GM04504 (cell line): ENCODE measurements at regions not wholly inside any gene's neighbourhood (a gene's known extent, or its start where the extent isn't known, plus 50 kb on each side); places are given as distances from the start of the nearest gene placed in this dataset.
"Not testable (repeated sequence)": the region's sequence is repeated elsewhere in the genome, so short reads cannot be mapped to it uniquely, and the experiment has no call there.

Experiments used
- DNase-seq: peaks from one replicate; pipeline ENCODE4 v3.0.0-alpha.2; 2012; ENCODE audit warnings: low read depth

DNA sequence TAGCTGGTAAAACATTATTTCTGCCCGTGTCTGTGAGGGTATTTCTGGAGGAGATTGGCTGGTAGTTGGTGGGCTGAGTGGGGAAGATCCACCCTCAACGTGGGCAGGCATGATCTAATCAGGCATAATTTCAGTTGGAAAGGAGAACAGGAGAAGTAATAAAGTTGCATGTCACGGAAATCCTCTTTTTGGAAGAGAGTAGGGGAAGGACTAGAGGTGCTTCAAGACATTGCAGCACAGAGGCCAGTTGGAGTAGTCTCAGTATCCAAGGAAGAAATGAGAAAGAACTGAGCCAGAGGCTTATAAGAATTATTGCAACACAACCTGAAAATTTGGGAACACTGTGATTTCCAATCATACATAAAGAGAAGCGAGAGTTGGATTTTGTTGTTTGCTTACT, 1155.1 kb downstream of the FAM181B start:
- DNase-seq = no peak

DNA sequence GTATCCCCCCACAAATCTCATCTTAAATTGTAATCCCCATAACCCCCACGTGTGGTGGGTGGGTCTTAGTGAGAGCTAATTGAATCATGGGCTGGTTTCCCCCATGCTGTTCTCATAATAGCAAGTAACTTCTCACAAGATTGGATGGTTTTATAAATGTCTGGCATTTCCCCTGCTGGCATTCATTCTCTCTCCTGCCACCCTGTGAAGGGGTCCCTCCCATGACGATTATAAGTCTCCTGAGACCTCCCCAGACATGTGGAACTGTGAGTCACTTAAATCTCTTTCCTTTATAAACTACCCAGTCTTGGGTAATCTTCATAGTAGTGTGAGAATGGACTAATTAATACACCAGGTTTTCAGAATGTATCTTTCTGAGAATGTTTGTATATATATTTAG, 1159.4 kb downstream of the FAM181B start:
- DNase-seq = no peak

DNA sequence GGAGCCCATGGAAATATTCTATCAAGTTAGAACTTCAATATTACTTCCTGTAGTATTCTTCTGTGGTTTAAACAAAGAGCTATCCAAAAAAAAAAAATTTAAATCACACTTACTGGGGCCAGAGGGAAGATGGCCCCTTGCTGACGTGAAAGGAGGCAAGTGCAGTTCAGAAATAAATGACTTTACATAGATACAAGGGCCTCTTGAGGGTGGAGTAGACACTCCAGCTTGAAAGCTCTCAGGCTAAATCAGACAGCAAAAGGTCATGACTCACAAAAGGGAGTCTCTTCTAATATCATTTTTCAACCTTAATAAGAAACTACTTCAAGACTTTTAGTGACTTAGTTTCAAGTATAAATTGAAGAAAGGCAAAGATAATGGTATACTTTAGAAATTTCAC, 1160.3 kb downstream of the FAM181B start:
- DNase-seq = no peak

DNA sequence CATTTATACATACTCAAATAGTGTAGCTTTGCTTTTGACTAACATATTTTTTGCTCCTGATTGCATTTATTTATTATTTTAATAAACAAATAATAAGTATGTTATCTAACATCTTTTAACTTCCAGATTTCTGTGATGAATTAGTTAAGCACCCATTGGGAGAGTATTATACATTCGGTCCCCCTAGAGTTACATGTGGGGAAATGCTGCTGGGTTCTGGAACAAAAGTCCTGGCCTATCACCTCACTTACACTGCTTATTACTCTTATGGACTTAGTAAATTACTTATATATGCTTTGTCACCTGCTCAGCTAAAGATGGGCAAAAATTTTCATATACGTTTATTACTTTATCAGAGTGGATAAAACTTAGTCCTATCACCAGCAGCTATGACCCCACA, 1163.0 kb downstream of the FAM181B start:
- DNase-seq = no peak

DNA sequence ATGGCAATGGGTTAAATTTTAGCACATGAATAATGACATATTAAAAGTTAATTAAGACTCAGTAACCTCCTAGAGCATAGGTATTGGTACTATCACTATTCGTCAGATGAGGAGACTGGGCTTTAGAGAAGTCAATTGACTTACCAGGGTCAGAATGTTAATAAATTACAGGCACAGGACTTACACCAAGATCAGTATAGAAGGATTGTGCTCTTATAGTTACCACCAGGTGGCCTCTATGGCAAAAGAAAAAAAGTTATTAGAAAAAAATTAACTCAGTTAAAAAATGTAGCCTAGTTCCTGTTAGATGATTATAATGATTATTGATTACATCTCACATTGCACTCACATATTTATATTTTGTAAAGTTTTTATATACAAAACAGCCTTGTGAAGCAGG, 1163.7 kb downstream of the FAM181B start:
- DNase-seq = no peak

DNA sequence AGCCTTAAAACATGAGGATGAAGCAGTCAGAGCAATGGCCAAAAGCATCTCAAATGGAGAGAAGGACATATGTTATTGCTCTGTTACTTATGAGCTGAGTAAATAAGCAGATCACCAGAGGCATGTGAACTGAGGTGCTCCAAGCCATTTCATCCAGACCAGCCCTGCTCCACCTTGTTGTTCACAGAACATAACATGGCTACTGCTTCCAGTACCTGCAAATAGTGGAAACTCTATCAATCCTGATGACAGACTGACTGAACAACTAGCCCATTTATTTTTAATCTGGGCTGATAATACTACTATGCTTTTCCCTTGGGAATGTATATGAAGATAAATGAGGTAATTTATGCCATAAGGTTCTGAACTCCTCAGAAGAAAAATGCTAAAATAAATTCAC, 1164.7 kb downstream of the FAM181B start:
- no peak for DNase-seq

DNA sequence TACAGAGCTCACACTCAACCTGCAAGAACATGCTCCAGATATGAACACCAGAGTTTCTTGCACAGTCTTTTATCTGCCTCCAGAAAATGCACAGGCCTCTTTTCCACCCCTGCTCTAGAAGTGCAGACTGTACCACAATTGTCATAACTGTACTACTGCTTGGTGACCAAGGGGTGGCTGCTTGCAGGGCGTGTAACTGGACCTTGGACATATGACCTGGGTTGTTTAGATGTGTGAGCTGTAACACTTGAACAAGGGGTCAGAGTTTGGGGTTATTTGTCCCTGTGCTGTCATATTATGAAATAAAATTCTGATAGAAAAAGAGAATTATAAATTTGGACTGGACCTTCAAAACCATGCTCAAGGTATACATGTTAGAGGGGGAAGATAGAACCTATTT, 1185.5 kb downstream of the FAM181B start:
- no peak for DNase-seq

DNA sequence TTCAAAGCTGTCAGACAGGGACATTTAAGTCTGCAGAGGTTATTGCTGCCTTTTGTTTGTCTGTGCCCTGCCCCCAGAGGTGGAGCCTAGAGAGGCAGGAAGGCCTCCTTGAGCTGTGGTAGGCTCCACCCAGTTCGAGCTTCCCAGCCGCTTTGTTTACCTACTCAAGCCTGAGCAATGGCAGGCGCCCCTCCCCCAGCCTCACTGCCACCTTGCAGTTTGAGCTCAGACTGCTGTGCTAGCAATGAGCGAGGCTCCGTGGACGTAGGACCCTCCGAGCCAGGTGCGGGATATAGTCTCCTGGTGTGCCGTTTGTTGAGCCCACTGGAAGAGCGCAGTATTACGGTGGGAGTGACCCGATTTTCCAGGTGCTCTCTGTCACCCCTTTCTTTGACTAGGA, 1193.9 kb downstream of the FAM181B start:
- not testable (repeated sequence) for DNase-seq

DNA sequence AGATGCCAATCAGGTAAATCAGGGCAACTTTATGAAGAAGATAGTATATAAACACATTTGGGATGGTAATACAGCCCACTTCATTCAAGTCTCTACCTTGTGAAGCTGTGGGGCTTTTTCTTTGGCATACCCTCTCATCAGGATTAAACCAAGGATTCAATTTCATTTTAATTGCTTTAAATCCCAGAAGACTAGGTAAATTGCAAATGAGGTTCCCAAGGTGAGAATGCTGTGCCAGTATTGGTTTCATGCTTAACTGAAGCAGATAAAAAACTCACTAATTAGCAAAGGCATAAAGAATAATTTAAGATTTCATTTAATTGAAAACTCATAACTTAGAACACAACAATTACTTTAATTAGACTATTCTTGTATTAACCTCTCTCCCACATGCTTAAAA, 1218.1 kb downstream of the FAM181B start:
- no peak for DNase-seq

DNA sequence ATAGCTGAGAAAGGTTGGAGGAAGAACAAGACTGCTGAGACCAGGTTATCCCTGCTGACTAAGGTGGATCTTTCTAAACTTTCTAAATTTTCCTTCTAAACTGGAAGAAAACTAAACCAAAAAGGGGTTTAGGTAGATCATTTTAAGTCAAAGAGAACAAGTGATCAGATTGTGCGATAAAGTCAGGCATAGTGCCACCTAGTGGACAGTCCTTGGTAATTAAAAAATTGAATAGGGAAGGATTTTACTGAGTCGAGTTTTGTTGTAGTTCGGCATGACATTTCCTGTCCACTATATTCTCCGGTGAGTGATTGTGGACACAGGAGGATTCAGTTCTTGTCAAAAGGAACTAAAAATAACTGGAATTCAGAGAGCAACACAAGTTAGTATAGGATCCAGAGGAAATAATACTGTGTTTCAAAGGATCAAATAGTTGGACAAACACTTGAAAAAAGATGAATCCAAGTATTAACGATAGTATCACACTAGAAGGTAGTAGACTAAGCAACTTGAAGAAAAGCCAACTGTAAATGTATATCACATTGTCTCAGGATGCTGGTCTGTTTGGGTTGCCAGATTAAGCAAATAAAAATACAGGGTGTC, 1236.4 kb downstream of the FAM181B start:
- peak; percentile 1 for DNase-seq

DNA sequence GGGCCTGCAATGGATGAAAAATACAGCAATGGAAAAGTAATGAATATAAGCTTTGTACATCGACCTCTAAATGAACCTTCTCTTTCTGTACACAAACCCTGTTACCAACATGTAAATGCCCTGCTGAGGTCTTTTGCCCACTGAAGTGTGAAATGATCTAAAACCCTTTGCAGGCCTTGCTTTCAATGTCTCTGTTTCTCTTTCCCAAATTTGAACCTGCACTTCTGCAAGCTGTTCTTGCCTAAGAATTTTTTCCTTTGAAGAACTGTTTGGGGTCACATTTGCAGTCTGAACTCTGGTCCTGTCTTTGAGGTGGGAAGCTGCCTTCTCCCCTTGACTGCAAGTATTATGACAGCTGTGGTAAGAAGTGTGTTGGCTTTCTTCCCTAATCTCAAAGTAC, 1237.1 kb downstream of the FAM181B start:
- DNase-seq = no peak

DNA sequence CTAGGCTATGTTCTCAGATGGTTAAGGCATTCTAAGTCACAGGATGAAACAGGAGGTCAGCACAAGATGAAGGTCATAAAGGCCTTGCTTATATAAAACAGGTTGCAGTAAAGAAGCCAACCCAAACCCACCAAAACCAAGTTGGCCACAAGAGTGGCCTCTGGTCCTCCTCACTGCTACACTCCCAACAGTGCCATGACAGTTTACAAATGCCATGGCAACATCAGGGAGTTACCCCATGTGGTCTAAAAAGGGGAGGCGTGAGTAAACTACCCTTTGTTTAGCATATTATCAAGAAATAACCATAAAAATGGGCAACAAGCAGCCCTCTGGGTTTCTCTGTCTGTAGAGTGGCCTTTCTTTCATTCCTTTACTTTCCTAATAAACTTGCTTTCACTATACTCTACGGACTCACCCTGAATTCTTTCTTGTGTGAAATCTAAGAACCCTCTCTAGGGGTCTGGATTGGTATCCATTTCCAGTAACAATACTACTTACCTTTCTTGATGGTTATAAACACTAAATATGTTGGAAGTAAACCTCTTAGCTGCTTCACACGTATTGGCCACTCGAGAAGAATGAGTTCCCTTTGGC, 1237.9 kb downstream of the FAM181B start:
- DNase-seq = no peak

DNA sequence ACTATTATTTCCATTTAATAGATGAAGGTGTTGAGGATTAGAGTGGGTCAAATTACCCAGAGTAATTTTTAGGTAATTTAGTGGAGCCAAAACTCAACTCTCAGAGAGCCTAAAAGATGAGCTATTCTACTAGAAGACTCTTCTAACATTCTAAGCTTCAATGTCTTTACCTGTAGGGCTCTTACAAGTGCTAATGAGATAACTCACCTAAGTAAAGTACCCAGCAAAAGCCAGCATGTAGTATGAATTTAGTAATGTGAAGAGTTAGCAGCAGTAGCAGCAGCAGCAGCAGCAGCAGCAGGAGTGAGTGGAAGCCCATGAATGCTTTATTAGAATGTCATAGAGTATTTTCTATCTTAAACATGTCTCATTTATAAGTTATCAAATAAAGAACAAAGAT, 1239.2 kb downstream of the FAM181B start:
- no peak for DNase-seq

DNA sequence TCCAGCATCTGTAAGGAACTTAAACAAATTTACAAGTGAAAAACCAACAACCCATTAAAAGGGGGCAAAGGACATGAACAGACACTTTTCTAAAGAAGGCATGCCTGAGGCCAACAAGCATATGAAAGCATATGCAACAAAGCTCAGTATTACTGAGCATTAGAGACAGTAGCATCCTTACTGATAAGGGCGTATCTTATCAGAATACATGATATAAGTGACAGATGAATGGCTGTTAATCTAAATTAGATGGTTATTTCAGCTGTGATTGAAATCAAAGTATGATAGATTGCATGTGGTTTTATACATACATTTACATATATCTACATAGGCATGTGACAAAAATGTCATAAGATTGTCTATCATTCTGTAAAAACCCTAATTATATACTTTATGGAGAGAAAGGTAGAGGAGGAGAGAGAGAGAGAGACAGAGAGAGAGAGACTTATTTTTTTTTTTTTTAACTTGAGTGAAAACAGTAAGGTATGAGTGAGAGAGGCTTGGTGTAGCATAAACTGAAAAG, 1240.7 kb downstream of the FAM181B start:
- DNase-seq = no peak

DNA sequence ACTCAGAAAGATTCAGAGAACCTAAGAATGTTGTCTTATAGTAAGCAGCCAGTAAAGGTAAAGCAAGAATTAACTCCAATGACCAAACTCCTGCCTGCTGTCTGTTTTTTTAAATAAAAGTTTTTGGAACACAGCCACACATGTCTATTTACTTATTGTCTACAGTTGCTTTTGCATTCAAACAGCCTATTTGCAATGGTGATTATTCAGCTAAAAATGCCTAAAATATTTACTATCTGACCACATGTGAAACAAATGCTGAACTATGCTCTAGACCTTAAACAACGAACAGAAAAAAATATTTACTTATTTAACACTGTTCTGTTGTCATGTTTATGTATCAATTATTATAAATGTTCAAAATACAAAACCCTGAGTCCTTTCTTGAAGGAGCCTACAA, 1246.6 kb downstream of the FAM181B start:
- DNase-seq = no peak

DNA sequence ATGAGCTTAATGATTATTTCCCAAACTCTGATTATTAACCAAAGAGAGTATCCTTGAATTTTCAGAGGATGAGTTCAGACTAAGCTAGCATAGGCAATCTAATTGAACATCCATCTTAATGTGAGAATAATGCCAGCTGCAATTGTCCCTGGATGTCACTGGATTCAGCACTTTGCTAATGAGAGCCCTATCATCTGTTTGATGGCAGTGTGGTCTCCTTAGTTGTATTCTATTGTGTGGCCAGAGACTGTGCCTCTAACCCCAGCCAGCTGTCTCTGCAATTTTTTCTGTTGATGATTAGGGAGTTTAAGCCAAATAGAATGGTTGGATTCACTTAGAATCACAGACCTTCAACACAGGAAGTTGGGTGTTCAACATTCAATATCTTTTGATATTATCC, 1249.5 kb downstream of the FAM181B start:
- no peak for DNase-seq

DNA sequence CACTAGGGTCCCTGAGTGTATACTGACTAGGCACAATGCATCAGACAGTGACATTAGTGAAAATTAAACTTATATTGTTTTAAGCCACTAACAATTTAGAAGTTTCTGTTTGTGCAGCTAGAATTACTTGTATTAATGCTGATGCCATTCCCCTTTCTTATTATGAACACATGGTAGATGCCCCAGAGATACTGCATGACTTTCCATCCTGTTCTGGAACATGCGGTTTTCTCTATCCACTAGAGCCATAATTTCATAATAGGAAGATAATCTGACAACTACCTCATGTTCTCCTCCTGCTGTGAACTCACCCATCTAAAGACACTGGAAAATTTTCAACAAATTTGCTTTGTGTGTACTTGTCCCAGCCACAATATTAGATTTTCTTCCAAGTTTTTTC, 1256.4 kb downstream of the FAM181B start:
- no peak for DNase-seq

DNA sequence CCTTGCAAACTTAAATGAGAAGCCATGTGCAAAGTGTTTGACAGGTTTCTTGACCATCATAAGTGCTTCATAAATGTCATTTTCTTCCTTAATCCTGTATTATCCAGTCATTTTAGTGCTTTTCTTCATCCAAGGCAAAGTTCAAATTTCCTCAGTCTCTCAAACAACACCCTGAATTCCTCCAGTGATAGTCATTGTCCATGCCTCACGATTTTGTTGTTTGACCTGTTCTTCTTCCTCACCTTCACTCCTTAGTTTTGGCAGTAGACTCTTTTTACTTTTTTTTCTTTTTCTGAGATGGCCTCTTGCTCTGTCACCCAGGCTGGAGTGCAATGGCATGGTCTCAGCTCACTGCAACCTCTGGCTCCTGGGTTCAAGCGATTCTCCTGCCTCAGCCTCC, 1257.3 kb downstream of the FAM181B start:
- no peak for DNase-seq

DNA sequence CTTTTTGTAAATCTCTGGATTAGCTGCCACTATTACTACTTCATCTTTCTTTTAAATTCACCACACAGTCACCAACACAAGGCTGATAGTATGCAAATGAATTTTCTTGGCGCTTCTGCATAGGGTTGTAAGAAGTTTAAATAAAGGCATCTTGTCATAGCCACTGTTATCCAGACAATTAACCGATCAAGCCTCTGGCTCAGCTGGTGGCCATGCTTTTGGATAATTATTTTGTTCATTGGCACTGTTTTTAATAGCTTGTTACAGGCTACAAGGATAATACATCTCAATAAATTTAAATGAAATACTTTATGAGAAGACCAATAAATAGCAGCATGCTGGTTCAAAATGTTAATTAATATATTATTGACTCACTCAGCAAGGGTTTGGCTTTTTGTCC, 1261.0 kb downstream of the FAM181B start:
- no peak for DNase-seq

DNA sequence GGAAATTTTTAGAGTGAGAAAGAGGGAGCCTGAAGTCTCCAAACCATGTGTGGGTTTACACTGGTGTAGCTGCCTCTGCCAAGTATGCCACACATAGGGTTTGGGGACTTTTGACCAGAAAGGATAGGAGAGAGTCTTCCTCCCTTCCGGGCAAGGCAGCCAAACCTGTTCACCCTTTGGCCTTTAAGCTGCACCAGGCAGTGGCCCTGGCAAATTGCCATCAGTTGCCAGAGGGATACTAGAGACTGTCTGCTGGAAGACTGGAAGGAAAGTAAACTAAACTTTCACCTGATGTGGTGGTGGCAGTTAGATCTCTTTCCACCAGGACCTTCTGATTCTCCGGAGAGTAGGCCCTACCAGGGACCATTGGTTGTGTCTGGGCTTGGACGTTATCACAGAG, 1263.2 kb downstream of the FAM181B start:
- no peak for DNase-seq

DNA sequence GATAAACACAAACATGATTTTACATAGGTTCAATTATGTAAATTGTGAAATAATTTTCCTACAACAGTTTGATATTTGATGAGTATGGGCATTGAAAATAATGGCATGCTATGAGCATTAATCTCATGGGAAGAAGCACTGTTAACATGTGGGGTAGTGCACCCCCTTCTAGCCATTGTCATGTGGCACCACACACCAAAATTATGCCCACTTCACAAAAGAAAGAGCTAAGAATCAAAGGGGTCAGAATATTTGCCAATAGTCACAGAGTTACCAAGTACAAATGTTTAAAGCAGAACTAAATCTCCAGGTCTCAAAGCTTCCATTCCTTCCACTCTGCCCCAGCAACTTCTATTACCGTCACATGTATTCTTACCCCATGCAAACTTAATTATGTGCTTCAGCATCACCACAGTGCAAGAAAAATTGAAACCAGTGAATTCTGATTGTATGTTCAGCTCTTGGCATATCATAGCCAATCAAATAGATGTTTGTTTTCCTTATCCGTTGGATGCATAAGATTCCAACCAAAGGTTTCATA, 1273.8 kb downstream of the FAM181B start:
- no peak for DNase-seq

DNA sequence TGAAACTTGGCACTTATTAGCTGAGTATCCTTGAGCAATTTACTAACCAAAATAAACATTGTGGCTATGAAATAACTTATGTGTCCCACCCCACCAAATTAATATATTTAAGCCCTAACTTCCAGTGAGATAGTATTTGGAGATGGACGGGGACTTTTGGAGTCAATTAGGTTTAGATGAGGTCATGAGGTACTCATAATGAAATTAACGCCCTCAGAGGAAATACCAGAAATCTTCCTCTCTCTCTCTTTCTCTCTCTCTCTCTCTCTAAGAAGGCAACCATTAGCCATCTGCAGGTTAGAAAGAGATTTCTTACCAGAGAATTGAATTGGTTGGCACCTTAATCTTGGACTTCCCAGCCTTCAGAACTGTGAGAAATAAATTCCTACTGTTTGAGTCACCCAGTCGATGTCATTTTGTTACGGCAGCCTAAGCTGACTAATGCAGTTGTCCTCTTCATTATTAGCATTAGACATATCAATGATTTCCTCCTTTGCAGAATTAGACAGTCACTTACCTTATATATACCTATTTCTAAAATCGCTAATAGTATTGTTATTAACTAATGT, 1284.0 kb downstream of the FAM181B start:
- DNase-seq = no peak

DNA sequence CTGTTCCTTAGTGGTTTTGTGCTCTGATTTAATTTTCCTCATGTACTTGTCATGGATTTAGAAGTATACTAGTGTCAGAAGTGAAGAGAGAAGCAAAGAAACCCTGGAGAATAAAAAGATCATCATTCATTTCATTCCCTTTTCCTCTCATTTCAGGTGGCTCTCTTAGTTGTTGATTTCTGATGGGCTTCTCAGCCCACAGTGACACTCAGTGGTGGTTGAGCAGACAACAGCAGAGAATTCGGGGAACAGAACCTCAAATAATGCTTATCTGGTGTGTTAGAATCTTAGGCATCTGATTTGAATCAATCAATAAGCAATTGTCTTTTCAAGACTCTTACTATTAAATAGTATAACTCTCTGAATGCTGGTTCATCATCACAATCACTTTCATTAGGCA, 1289.4 kb downstream of the FAM181B start:
- no peak for DNase-seq

DNA sequence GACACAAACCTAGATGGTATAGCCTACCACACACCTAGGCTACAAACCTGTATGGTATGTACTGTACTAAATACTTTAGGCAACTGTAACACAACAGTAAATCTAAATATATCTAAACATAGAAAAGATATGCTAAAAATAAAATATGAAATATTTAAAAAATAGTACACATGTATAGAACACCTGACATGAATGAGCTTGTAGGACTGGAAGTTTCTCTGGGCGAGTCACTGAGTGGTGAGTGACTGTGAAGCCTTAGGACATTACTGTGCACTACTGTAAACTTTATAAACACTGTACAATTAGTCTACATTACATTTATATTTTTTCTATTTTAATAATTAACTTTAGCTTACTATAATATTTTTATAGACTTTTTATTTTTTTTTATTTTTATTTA, 1301.3 kb downstream of the FAM181B start:
- no peak for DNase-seq
